MM.1S (cell line): ENCODE measurements at regions not wholly inside any gene's neighbourhood (a gene's known extent, or its start where the extent isn't known, plus 50 kb on each side); places are given as distances from the start of the nearest gene placed in this dataset.

Source experiments
- EZH2 ChIP-seq: fragments of 300-600 bp; sonication (generic); optimal IDR thresholded peaks from 2 replicates; pipeline ENCODE3; 2017; ENCODE audit warnings: low read depth, mild to moderate bottlenecking, antibody characterized with exemption, low read length, mixed read lengths
- EZH2phosphoT487 ChIP-seq: fragments of 300-600 bp; sonication (generic); IDR thresholded peaks from 2 replicates; pipeline ENCODE4 v1.6.1; 2018; ENCODE audit warnings: antibody characterized with exemption, low read length
- TF ChIP-seq, protein P1 (sequence below): fragments of 300-600 bp; sonication (generic); IDR thresholded peaks from 2 replicates; pipeline ENCODE4 v1.5.1; 2016; ENCODE audit warnings: antibody characterized with exemption, low read length, mixed read lengths

DNA sequence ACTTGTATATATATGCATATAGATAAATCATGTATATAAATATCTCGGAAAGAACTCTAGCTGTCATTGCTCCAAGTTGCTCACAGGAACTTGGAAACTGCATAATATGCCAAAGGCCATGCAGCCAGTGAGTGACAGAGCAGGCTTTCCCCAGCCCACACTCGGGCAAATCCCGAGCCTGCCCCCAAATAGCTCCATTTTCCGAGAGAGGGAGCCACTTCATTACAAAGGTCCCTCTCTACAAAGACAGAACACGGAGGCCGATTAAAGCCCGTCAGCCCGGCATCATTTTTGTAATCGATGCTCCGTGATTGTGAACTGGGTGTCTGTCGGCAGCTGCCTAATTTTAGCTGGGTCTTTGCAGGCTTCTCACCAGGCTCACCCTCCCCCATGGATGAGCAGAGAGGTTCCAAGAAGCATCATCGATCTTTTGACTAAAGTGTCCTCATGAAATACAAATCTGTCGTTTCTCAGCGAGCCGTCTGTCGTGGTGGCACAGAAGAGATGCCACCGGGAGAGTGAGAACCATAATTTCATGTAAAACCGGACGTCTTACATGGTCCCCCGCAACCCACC lies 663.9 kb downstream of the PTPRU start:
- TF ChIP-seq, protein P1, sequence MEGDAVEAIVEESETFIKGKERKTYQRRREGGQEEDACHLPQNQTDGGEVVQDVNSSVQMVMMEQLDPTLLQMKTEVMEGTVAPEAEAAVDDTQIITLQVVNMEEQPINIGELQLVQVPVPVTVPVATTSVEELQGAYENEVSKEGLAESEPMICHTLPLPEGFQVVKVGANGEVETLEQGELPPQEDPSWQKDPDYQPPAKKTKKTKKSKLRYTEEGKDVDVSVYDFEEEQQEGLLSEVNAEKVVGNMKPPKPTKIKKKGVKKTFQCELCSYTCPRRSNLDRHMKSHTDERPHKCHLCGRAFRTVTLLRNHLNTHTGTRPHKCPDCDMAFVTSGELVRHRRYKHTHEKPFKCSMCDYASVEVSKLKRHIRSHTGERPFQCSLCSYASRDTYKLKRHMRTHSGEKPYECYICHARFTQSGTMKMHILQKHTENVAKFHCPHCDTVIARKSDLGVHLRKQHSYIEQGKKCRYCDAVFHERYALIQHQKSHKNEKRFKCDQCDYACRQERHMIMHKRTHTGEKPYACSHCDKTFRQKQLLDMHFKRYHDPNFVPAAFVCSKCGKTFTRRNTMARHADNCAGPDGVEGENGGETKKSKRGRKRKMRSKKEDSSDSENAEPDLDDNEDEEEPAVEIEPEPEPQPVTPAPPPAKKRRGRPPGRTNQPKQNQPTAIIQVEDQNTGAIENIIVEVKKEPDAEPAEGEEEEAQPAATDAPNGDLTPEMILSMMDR = no peak
- TF ChIP-seq EZH2 = no peak
- no peak for TF ChIP-seq EZH2phosphoT487
